Osteocyte (in vitro differentiated cells): ENCODE measurements at regions not wholly inside any gene's neighbourhood (a gene's known extent, or its start where the extent isn't known, plus 50 kb on each side); places are given as distances from the start of the nearest gene placed in this dataset.

Experiments
- DNase-seq: peaks from one replicate; pipeline ENCODE4 v3.0.0; 2021; ENCODE audit warnings: mixed read lengths; ENCODE audit not compliant: unreplicated experiment; ENCODE audit errors: extremely low spot score
- H3K27ac Mint-ChIP-seq: one replicate; pipeline ENCODE4 v1.8.0; 2021; ENCODE audit warnings: mild to moderate bottlenecking, mixed read lengths; ENCODE audit not compliant: unreplicated experiment
- H3K27me3 Mint-ChIP-seq: one replicate; pipeline ENCODE4 v1.8.0; 2021; ENCODE audit warnings: mixed read lengths; ENCODE audit not compliant: unreplicated experiment
- H3K36me3 Mint-ChIP-seq: one replicate; pipeline ENCODE4 v1.8.0; 2021; ENCODE audit warnings: mixed read lengths; ENCODE audit not compliant: unreplicated experiment
- H3K4me1 Mint-ChIP-seq: one replicate; pipeline ENCODE4 v1.8.0; 2021; ENCODE audit warnings: mixed read lengths; ENCODE audit not compliant: unreplicated experiment
- H3K4me3 Mint-ChIP-seq: one replicate; pipeline ENCODE4 v1.8.0; 2021; ENCODE audit warnings: mild to moderate bottlenecking, moderate library complexity, mixed read lengths; ENCODE audit not compliant: unreplicated experiment
- H3K9me3 Mint-ChIP-seq: one replicate; pipeline ENCODE4 v1.8.0; 2021; ENCODE audit warnings: mixed read lengths; ENCODE audit not compliant: unreplicated experiment
- TF ChIP-seq, protein P1 (sequence below): fragments of 200-600 bp; sonication (generic); IDR thresholded peaks from 2 replicates; pipeline ENCODE4 v1.5.0; 2021; ENCODE audit warnings: antibody characterized with exemption, mild to moderate bottlenecking, moderate library complexity

DNA sequence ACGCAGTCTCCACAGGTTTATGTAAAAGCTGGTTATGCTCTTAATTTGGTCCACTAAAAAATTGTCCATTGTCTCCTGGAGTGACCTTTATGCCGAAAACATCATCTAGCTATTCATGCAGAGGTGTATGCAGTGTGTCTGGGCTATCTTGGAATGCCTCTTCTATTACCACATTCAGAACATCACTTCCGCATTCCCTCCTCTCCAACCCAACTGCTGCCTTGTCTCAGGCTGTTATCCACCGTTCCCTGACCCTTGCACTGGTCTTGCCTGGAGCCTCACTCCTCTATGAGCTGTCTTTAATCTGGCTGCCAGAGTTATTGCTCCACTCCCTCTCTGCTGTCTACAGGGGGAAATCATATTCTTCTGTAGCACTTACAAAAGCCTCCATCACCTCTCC is 214.1 kb upstream of the ANKRD55 start:
- no peaks in the 10 kb centered on the region for H3K36me3 Mint-ChIP-seq
- peaks cover 13% of the 10 kb centered on the region for H3K9me3 Mint-ChIP-seq
- no peak overlapping the region for H3K4me3 Mint-ChIP-seq
- no peak overlapping the region for H3K27ac Mint-ChIP-seq
- H3K27me3 Mint-ChIP-seq = no peaks in the 10 kb centered on the region
- TF ChIP-seq, protein P1, sequence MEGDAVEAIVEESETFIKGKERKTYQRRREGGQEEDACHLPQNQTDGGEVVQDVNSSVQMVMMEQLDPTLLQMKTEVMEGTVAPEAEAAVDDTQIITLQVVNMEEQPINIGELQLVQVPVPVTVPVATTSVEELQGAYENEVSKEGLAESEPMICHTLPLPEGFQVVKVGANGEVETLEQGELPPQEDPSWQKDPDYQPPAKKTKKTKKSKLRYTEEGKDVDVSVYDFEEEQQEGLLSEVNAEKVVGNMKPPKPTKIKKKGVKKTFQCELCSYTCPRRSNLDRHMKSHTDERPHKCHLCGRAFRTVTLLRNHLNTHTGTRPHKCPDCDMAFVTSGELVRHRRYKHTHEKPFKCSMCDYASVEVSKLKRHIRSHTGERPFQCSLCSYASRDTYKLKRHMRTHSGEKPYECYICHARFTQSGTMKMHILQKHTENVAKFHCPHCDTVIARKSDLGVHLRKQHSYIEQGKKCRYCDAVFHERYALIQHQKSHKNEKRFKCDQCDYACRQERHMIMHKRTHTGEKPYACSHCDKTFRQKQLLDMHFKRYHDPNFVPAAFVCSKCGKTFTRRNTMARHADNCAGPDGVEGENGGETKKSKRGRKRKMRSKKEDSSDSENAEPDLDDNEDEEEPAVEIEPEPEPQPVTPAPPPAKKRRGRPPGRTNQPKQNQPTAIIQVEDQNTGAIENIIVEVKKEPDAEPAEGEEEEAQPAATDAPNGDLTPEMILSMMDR = no peak
- DNase-seq = no peak
- H3K4me1 Mint-ChIP-seq = no peaks in the 10 kb centered on the region

DNA sequence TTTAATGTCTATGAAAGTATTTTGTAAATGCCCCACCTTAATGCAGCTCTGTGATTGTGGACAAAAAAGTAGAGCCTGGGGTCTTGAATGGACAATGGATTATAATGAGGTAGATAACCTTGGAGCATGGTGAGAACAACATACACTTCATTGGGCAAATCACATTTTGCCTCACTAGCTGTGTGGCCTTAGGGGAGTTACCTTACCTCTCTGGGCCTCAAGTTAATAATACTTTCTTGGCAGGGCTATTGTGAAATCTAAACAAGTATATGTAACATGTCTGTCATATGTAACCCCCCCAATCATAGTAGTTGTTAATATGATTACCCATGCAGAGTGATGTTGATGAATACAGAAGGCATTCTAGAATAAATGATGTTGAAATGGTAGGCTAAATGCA is 213.6 kb upstream of the ANKRD55 start:
- no peak for DNase-seq
- Mint-ChIP-seq H3K4me3 (no peak overlapping the region), H3K27me3 (no peaks in the 10 kb centered on the region), H3K27ac (no peak overlapping the region), H3K4me1 (peaks cover 2% of the 10 kb centered on the region), H3K9me3 (peaks cover 13% of the 10 kb centered on the region), H3K36me3 (no peaks in the 10 kb centered on the region)
- TF ChIP-seq, protein P1 = no peak

DNA sequence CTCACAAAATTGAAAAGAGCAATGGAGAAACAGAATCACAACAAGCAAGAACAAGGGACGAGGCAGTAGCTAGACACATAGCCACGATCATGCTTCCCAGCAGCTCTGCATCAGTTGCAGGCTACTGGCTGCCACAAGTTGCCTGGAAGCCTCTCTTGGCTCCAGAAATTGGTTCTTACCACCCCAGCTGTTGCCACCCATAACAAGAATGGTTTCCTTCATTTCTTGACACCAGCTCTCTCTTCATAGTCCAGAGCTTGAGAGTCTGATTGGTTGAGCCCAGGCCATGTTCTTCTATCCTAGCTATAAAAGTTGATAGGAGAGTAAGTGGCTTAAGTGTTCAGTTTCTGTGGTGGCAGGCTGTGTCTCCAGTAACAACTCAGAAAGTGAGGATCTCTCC is 210.7 kb upstream of the ANKRD55 start:
- no peak overlapping the region for H3K4me3 Mint-ChIP-seq
- peaks cover 12% of the 10 kb centered on the region for H3K4me1 Mint-ChIP-seq
- no peak for DNase-seq
- TF ChIP-seq, protein P1 = no peak
- peaks cover 13% of the 10 kb centered on the region for H3K9me3 Mint-ChIP-seq
- H3K27me3 Mint-ChIP-seq = no peaks in the 10 kb centered on the region
- no peak overlapping the region for H3K27ac Mint-ChIP-seq
- no peaks in the 10 kb centered on the region for H3K36me3 Mint-ChIP-seq

DNA sequence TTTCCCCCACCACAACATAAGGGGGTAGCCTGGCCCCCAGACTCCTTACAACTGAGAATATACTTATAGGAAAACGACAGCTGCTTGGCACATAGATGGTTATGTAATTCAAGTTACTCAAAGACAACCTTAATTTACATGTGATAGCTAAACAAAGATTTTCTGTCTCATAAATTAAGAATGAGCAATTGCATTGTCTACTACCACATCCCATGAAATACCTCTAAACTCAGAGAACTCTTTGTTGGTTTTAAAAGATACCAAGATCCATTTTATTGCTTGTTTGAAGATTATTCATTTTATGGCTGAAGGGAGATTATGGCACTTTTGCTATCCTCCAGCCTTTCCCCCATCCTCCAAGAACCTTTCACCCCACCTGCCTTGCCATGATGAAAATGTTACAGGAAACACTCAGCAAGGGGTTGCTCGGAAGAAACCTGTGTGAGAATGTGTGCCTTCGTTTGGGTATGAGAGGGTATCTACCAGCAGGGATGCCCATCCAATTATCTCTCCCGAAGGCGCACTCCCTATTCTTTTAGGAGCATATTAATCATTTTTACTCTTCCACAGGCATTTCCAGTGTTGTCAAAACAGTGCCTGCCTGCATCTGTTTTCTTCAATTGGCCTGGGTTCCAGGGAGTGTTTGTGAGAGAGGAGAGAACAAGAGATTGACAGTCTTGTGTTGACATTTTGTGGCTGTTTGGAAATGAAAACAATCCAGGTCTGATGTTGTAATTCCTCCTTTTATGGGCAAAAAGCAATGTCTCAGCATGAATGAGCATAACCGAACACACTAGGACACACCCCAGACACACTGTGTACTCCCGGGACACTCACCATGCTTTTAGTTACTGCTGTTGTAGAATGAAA is 208.0 kb upstream of the ANKRD55 start:
- H3K36me3 Mint-ChIP-seq = no peaks in the 10 kb centered on the region
- no peak for DNase-seq
- peak overlapping the region; percentile 36 for H3K4me3 Mint-ChIP-seq
- H3K27me3 Mint-ChIP-seq = no peaks in the 10 kb centered on the region
- TF ChIP-seq, protein P1 = no peak
- peak overlapping the region; percentile 69 for H3K27ac Mint-ChIP-seq
- H3K4me1 Mint-ChIP-seq = peaks cover 14% of the 10 kb centered on the region
- peaks cover 9% of the 10 kb centered on the region for H3K9me3 Mint-ChIP-seq

DNA sequence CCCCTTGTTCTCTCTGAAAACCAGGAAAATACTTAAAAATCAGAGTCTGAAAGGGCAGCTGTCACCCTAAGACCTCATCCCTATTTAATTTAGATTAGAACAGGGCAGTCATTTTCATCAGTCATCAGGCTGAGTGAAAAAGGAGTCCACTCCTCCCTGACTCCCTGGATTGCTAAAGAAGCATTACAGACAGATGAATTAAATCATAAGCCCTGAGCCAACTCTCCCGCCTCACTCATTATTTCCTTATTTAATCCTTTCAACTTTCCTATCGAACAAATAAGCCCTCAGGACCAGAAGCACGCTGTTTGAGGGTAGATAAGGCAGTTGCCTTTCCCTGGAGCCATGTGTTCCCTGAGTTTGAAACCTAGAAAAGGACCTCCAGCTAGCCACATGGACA is 201.9 kb upstream of the ANKRD55 start:
- Mint-ChIP-seq H3K4me1 (peaks cover 2% of the 10 kb centered on the region), H3K36me3 (no peaks in the 10 kb centered on the region), H3K27me3 (no peaks in the 10 kb centered on the region), H3K4me3 (no peak overlapping the region), H3K9me3 (no peaks in the 10 kb centered on the region), H3K27ac (no peak overlapping the region)
- DNase-seq = no peak
- TF ChIP-seq, protein P1 = no peak
